ENCODE measurements at regions not wholly inside any gene's neighbourhood (a gene's known extent, or its start where the extent isn't known, plus 50 kb on each side); places are given as distances from the start of the nearest gene placed in this dataset.

DNA sequence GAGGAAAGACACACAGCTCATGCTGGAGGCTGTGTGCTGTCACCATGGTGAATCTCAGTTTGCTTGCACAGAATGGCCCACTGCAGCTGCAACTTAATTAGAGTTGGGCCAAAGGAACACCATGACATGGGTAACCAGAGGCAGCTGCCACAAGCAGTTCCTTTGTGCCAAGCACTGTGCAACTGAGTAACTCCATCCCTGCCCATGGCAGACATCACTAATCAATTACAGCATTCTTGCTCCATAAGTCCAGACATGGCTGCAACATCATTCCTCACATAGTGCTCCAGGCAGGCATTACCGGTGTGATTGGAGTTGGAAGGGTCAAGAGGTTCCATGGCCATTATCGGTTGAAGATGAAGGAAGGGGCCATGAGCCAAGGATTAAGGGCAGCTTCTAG, 207.0 kb downstream of the RBM19 start:
- Histone ChIP-seq H3K9ac (ENCODE audit: extremely low read depth, insufficient read length, low read length) (no peak overlapping the region), H3K4me2 (ENCODE audit: insufficient read depth, insufficient read length, low read length) (no peak overlapping the region), H3K23me2 (ENCODE audit: insufficient read length, low read depth, low read length, poor library complexity, severe bottlenecking) (no peaks in the 10 kb centered on the region), H3K79me1 (ENCODE audit: insufficient read depth, low read depth, low read length, poor library complexity, severe bottlenecking) (no peaks in the 10 kb centered on the region), H3T11ph (ENCODE audit: low read length) (no peak overlapping the region), H3K79me2 (ENCODE audit: insufficient read depth, low read length) (no peaks in the 10 kb centered on the region), H2BK15ac (ENCODE audit: low read depth, low read length) (no peak overlapping the region), H4K91ac (ENCODE audit: insufficient read length, low read depth, low read length) (no peak overlapping the region), H4K20me1 (ENCODE audit: control insufficient read depth, insufficient read depth, insufficient read length) (no peaks in the 10 kb centered on the region), H3K56ac (ENCODE audit: insufficient read length, low read depth, low read length) (no peak overlapping the region), H3K27ac (ENCODE audit: insufficient read length, low read depth, low read length) (no peak overlapping the region), H2BK120ac (ENCODE audit: low read depth, low read length, poor library complexity, severe bottlenecking) (no peak overlapping the region), H2AK5ac (ENCODE audit: insufficient read length, low read length) (no peak overlapping the region), H3K18ac (ENCODE audit: insufficient read length, low read depth, low read length) (no peak overlapping the region), H3K23ac (ENCODE audit: insufficient read length, low read depth, low read length) (no peak overlapping the region), H2AFZ (ENCODE audit: low read length) (no peak overlapping the region), H4K5ac (ENCODE audit: insufficient read length, low read depth, low read length) (no peak overlapping the region), H3K4me1 (ENCODE audit: insufficient read depth, low read length) (no peaks in the 10 kb centered on the region), H3K27me3 (ENCODE audit: insufficient read depth, low read length) (no peaks in the 10 kb centered on the region), H2BK12ac (ENCODE audit: insufficient read length, low read depth, low read length) (no peak overlapping the region), H3K14ac (ENCODE audit: insufficient read depth, low read length) (no peak overlapping the region), H4K8ac (replicated peaks; ENCODE audit: insufficient read length, low read depth, low read length) (no peak overlapping the region), H3K9me3 (ENCODE audit: control insufficient read depth, low read depth, low read length) (no peaks in the 10 kb centered on the region), H3K4ac (ENCODE audit: low read depth, low read length) (no peak overlapping the region), H2BK5ac (ENCODE audit: insufficient read length, low read length) (no peak overlapping the region), H2BK20ac (ENCODE audit: low read depth, low read length, poor library complexity, severe bottlenecking) (no peak overlapping the region)
- H3K27ac Mint-ChIP-seq: no peak overlapping the region
- TF ChIP-seq, protein P1, sequence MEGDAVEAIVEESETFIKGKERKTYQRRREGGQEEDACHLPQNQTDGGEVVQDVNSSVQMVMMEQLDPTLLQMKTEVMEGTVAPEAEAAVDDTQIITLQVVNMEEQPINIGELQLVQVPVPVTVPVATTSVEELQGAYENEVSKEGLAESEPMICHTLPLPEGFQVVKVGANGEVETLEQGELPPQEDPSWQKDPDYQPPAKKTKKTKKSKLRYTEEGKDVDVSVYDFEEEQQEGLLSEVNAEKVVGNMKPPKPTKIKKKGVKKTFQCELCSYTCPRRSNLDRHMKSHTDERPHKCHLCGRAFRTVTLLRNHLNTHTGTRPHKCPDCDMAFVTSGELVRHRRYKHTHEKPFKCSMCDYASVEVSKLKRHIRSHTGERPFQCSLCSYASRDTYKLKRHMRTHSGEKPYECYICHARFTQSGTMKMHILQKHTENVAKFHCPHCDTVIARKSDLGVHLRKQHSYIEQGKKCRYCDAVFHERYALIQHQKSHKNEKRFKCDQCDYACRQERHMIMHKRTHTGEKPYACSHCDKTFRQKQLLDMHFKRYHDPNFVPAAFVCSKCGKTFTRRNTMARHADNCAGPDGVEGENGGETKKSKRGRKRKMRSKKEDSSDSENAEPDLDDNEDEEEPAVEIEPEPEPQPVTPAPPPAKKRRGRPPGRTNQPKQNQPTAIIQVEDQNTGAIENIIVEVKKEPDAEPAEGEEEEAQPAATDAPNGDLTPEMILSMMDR (conservative IDR thresholded peaks at IDR 0.05): no peak
- no CpG with 5 or more reads among the region's 2 CpGs for WGBS (ENCODE audit: extremely low coverage, insufficient read length, low lambda C conversion rate)
- no peak overlapping the region for H3K4me3 Mint-ChIP-seq
- H3K4me1 Mint-ChIP-seq: peaks cover 12 to 20% of the 10 kb centered on the region in 2 experiments
- no peaks in the 10 kb centered on the region for H3K9me3 Mint-ChIP-seq
- H3K27me3 Mint-ChIP-seq (ENCODE audit: low read depth): peaks cover 34% of the 10 kb centered on the region
- no peaks in the 10 kb centered on the region; a peak in 1 of 7 replicates for H3K36me3 Mint-ChIP-seq (ENCODE audit: insufficient read depth in 1 of 3, low read depth in 3 of 3)
- no peak for DNase-seq

Data from H9 (cell line).